DND-41 (cell line): ENCODE measurements at regions not wholly inside any gene's neighbourhood (a gene's known extent, or its start where the extent isn't known, plus 50 kb on each side); places are given as distances from the start of the nearest gene placed in this dataset.

Experiments
- ATAC-seq: fragments of 200-7000 bp; cut with Tn5 transposase; 3 replicates; pipeline ENCODE4 v1.9.1; 2021; ENCODE audit warnings: low read depth; ENCODE audit not compliant: insufficient read depth
- DNase-seq: peaks from one replicate; pipeline ENCODE4 v3.0.0-alpha.2; 2020
- H2AFZ ChIP-seq: 2 replicates; pipeline ENCODE4 v1.6.0; 2012; ENCODE audit warnings: low read depth, low read length
- H3K27ac ChIP-seq: 2 replicates; pipeline ENCODE4 v1.5.1; 2012; ENCODE audit warnings: low read length, inconsistent platforms
- H3K27me3 ChIP-seq: fragments of 200-600 bp; sonication (generic); 2 replicates; pipeline ENCODE4 v1.6.0; 2012; ENCODE audit warnings: low read length, mild to moderate bottlenecking, inconsistent platforms; ENCODE audit not compliant: insufficient read depth, poor library complexity
- H3K36me3 ChIP-seq: 2 replicates; pipeline ENCODE4 v1.5.1; 2012; ENCODE audit warnings: low read length, inconsistent platforms; ENCODE audit not compliant: insufficient read depth
- H3K4me1 ChIP-seq: 2 replicates; pipeline ENCODE4 v1.5.1; 2012; ENCODE audit warnings: mild to moderate bottlenecking, low read length; ENCODE audit not compliant: insufficient read depth
- H3K4me2 ChIP-seq: 2 replicates; pipeline ENCODE4 v1.6.0; 2012; ENCODE audit warnings: mild to moderate bottlenecking, moderate library complexity, low read length, inconsistent platforms; ENCODE audit not compliant: insufficient read depth
- H3K4me3 ChIP-seq, 2 experiments: fragments of 200-600 bp in 1 of 2; shearing (Covaris generic) in 1 of 2; 2 replicates each; pipeline ENCODE4 v1.5.1; 2012 to 2016; ENCODE audit warnings: inconsistent platforms in 2 of 2, low read length in 2 of 2, mild to moderate bottlenecking in 2 of 2, low read depth in 1 of 2, moderate library complexity in 1 of 2
- H3K79me2 ChIP-seq: 2 replicates; pipeline ENCODE4 v1.6.0; 2012; ENCODE audit warnings: low read length, inconsistent platforms; ENCODE audit not compliant: insufficient read depth
- H3K9ac ChIP-seq: 2 replicates; pipeline ENCODE4 v1.6.0; 2012; ENCODE audit warnings: low read depth, mild to moderate bottlenecking, inconsistent platforms, low read length, moderate library complexity
- H3K9me3 ChIP-seq: 2 replicates; pipeline ENCODE4 v1.5.1; 2012; ENCODE audit warnings: low read length, moderate library complexity, mild to moderate bottlenecking, inconsistent platforms; ENCODE audit not compliant: insufficient read depth, severe bottlenecking
- H4K20me1 ChIP-seq: 2 replicates; pipeline ENCODE4 v1.6.0; 2012; ENCODE audit warnings: low read length; ENCODE audit not compliant: insufficient read depth
- EZH2 ChIP-seq: IDR thresholded peaks from 3 replicates; pipeline ENCODE4 v1.6.1; 2012; ENCODE audit warnings: borderline replicate concordance, low read depth, mild to moderate bottlenecking, moderate library complexity, low read length, inconsistent platforms; ENCODE audit not compliant: severe bottlenecking
- TF ChIP-seq, protein P1 (sequence below): IDR thresholded peaks from 2 replicates; pipeline ENCODE4 v1.5.1; 2012; ENCODE audit warnings: borderline replicate concordance, low read length, moderate library complexity, mild to moderate bottlenecking; ENCODE audit not compliant: poor library complexity, severe bottlenecking; ENCODE audit errors: extremely low read depth

DNA sequence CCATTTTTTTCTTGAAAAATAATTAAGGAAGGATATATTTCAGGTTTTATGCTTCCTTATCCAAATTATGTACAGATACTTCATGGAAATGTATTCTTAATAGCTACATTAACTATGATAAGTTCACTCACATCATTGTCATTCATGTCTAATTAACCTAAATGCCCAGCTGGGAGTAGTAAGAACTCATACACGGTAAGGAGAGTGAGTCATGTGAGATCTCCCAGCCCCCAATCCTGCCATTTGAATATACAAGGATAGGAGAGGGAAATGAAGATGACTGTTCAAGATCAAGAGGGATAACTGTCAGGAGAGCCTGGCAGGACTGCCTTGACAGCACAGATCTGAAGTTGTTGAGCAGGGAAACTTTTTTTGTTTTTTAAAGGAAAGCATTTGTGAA lies 343.4 kb upstream of the USP15 start:
- Histone ChIP-seq H3K36me3 (no peaks in the 10 kb centered on the region), H3K27me3 (no peaks in the 10 kb centered on the region), H3K9ac (no peak overlapping the region), H3K27ac (no peak overlapping the region), H3K9me3 (no peaks in the 10 kb centered on the region), H3K4me1 (no peaks in the 10 kb centered on the region), H3K4me2 (no peak overlapping the region), H3K4me3 (no peak overlapping the region), H3K79me2 (no peaks in the 10 kb centered on the region), H2AFZ (no peak overlapping the region), H4K20me1 (no peaks in the 10 kb centered on the region)
- no peak for TF ChIP-seq EZH2
- TF ChIP-seq, protein P1, sequence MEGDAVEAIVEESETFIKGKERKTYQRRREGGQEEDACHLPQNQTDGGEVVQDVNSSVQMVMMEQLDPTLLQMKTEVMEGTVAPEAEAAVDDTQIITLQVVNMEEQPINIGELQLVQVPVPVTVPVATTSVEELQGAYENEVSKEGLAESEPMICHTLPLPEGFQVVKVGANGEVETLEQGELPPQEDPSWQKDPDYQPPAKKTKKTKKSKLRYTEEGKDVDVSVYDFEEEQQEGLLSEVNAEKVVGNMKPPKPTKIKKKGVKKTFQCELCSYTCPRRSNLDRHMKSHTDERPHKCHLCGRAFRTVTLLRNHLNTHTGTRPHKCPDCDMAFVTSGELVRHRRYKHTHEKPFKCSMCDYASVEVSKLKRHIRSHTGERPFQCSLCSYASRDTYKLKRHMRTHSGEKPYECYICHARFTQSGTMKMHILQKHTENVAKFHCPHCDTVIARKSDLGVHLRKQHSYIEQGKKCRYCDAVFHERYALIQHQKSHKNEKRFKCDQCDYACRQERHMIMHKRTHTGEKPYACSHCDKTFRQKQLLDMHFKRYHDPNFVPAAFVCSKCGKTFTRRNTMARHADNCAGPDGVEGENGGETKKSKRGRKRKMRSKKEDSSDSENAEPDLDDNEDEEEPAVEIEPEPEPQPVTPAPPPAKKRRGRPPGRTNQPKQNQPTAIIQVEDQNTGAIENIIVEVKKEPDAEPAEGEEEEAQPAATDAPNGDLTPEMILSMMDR: no peak
- ATAC-seq: no peak
- no peak for DNase-seq

DNA sequence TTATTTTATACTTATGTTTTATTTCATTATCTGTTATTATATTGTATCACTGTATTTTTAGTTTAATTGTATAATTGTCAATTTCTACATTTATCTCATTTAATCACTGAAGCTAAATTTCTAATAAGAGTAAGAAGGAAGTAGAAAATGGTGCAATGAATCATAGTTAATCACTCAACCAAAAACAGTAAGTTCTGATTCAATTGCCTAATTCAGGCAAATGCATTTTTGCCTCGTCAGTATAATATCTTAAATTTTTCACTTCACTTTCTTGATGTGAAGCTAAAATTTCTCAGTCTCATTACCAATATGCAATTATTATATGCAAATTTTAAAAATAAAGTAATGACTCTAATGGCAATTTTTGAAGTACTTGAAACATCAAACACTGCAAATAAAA lies 340.5 kb upstream of the USP15 start:
- Histone ChIP-seq H3K4me1 (no peaks in the 10 kb centered on the region), H3K4me2 (no peak overlapping the region), H2AFZ (no peak overlapping the region), H3K27ac (no peak overlapping the region), H3K79me2 (no peaks in the 10 kb centered on the region), H3K9me3 (no peaks in the 10 kb centered on the region), H3K27me3 (no peaks in the 10 kb centered on the region), H3K9ac (no peak overlapping the region), H4K20me1 (no peaks in the 10 kb centered on the region), H3K36me3 (no peaks in the 10 kb centered on the region), H3K4me3 (no peak overlapping the region)
- TF ChIP-seq, protein P1: no peak
- TF ChIP-seq EZH2: no peak
- ATAC-seq (no peak), DNase-seq (no peak)

DNA sequence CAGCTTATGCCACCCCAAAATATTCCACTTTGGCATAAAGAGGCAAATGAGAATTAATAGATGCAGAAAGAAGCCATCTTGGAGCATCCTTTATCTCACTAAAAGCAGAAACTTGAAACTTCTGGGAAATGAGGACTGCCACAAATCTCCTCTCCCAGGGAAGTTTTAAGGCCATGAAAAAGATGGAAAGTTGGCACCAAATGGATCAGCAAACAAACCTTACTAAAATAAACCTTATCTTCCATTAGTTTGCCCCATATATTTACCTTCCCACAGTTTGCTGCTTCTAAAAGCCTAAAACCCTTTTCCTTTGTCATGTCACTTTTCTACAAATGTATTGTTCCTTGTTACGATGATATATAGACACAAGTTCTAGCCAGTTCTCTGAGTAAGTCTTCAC lies 340.0 kb upstream of the USP15 start:
- DNase-seq (no peak), ATAC-seq (no peak)
- Histone ChIP-seq H3K9ac (no peak overlapping the region), H3K4me1 (no peaks in the 10 kb centered on the region), H3K36me3 (no peaks in the 10 kb centered on the region), H4K20me1 (no peaks in the 10 kb centered on the region), H3K4me3 (no peak overlapping the region), H3K4me2 (no peak overlapping the region), H3K9me3 (no peaks in the 10 kb centered on the region), H3K27ac (no peak overlapping the region), H2AFZ (no peak overlapping the region), H3K27me3 (no peaks in the 10 kb centered on the region), H3K79me2 (no peaks in the 10 kb centered on the region)
- TF ChIP-seq, protein P1: no peak
- no peak for TF ChIP-seq EZH2

DNA sequence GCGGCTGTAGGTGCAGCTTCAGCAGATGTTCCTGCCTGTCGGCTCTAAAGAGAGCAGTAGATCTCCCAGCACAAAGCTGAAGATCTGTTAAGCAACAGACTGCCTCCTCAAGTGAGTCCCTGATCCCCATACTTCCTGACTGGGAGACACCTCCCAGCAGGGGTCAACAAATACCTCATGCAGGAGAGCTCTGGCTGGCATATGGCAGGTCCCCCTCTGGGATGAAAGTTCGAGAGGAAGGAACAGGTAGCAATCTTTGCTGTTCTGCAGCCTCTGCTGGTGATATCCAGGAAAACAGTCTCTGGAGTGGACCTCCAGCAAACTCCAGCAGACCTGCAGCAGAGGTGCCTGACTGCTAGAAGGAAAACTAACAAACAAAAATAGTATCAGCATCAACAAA lies 337.1 kb upstream of the USP15 start:
- H3K27me3 ChIP-seq: no peaks in the 10 kb centered on the region
- no peak for TF ChIP-seq EZH2
- TF ChIP-seq, protein P1: no peak
- H2AFZ ChIP-seq: no peak overlapping the region
- DNase-seq: no peak
- no peaks in the 10 kb centered on the region for H3K36me3 ChIP-seq
- no peak for ATAC-seq
- H3K4me3 ChIP-seq: no peak overlapping the region
- H3K4me1 ChIP-seq: no peaks in the 10 kb centered on the region
- H4K20me1 ChIP-seq: no peaks in the 10 kb centered on the region
- H3K27ac ChIP-seq: no peak overlapping the region
- H3K9me3 ChIP-seq: no peaks in the 10 kb centered on the region
- H3K9ac ChIP-seq: no peak overlapping the region
- H3K4me2 ChIP-seq: no peak overlapping the region
- no peaks in the 10 kb centered on the region for H3K79me2 ChIP-seq
